ENCODE measurements at regions not wholly inside any gene's neighbourhood (a gene's known extent, or its start where the extent isn't known, plus 50 kb on each side); places are given as distances from the start of the nearest gene placed in this dataset.

DNA sequence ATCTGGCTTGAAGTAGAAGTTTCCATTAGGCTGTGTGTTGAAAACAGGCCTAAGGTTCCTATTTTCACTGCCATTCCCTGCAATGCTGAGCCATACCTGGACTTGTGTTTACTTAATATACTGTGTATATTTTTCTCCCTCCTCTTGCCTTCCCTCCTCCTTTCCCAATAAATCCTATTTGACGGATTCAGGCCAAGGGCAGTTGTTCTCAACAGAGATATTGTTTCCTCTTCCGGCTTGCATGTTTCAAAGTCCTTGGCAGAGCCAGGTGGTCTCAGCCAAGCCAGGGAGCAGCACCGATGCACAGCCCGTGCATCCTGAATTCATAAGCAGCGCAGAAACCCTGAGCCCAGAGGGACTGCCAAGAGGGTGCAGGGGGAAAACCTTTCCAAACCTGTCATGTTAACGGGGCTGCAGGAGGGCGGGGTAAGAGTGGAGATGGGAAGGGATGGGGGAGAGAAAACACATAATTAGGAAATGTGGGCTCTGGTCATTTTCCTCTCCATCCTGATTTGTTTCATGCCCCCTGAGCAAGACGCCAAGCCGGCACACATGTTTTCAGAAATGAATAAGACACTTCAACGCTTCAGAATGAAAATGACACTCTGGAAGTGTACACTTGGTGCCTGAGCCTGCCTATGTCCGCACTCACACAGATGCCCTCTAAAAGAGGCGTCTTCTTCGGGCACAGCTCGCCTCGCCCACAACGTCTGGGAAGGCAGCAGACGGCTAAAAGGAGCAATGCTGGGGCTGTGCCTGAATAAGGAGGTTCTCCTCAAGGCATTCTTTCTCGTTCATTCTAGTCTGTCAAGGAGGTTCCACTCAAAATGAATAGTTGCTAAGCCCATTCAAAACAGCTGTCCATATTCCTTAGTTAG lies 149.3 kb upstream of the UBL3 start:
- DNase-seq, result no peak

DNA sequence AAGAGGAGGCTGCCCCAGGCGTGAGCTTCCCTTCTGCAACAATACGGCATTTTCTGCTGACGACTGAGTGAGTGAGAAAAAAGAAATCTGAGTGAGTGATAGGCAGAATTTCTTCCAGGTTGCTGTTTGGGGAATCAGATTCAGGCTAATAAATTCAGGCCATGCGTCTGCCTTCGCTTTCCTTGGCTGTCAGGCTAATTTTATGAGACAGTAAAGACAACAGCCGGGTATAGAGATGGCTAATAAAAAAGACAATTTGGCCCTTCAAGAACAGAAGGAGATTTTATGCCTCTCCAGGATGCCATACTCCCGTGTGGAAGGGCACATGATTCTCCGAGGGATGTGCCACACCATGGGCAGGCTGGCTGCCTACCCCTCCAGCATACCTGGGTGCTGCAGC lies 145.9 kb upstream of the UBL3 start:
- no peak for DNase-seq

DNA sequence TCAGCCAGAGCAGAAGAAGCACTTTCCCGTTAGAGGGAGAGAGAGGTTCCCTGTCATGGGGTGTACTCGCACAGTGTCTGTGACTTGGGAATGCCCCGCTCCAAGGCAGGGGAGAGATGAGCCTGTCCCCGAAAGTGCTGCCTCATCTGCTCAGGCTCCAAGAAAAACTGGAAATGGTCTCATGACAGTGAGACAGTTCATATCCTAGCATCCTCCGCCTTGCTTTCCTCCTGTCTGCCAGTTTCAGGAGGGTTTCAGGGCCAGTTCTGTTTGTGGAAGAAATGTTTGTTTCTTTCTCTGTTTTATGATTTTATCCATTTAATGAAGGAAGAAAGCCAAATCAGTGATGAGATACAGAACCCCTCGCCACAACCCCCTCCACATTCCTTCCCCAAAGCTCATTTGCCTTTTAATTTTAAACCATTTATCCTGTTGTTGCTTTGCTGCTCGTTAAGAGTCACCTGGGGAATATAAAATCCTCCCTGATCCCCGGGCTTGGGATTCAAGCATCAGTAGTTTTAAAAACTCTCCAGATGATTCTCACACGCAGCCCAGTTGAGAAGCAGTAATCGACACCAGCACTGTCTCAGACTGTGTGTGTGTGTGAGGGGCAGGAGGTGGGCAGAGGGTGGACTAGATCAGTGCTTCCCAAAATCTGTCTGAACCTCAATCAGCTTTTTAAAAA lies 144.6 kb upstream of the UBL3 start:
- DNase-seq, result peak in 1 of 3 donors; percentile 27

DNA sequence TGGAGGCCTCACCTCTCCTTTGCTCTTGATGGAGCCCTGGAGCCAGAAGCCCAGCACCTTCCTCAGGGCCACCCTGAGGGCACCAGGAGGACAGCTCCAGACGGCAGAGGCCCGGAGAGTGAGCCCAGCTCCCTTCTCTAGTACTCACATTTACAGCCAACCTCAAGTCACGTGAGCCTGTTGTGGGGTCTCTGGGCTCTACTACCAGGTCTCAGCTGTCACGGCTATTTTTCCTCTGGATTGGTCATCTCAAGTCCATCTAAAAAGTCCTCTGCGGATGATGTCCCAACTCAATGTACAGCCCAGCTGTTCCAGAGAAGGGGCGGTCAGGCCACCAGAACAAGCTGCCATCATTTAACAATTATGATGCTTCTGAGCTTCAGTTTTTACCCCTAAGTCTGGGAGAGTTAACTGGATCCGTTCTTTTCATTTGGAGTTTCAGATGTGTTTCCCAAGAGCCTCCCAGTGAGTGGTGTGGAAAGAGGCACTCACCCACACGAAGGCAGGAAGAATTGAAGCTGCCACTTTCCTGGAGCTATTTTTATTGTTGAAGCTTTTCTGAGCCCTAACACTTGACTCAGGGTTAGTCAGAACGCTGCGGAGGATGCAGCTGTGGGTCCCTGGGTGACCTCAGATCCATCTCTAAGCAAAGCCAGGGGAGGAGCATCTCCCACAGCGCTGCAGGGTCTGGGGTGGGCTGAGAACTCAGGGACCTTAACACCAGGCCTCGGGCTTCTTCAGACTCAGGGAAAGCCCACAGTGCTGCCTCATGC lies 143.5 kb upstream of the UBL3 start:
- DNase-seq, result no peak

DNA sequence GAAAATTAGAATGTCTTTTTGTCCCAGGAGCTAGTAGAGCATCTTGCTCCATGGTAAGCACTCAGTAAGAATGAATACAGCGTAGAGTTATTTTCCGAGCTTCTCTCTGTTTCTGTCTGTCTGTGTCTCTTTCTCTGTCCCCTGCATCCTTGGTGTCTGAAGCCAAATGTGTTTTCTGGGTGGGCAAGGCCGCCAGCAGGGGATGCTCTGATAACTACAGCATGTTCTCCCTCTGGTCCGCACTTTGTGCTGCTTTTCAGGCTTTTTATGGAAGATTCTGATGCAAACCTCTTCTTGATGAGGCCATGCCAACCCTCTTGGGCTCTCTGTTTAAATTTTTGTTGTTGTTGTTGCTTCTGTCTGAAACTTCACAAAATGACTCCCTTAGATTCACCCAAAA lies 142.8 kb upstream of the UBL3 start:
- no peak for DNase-seq

DNA sequence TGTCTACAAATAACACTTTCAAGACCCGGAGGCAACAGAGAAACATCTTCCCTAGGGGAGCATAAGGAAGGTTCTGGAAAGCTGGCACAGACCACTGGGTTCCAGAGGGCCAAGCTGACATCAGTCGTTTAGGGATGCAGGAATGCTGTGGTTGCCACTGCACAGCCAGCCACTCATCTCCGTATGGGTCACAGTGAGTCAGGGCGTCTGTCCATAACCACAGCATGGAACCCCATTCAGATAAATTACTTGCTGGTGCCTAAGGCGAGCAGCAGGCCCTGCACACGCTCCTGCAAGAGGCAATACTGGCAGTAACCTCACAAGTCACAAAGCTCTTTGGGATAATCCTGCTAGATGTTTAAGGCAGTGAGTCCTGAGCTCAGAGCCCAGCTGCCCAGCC lies 140.9 kb upstream of the UBL3 start:
- peak in 1 of 3 donors; percentile 86 for DNase-seq

DNA sequence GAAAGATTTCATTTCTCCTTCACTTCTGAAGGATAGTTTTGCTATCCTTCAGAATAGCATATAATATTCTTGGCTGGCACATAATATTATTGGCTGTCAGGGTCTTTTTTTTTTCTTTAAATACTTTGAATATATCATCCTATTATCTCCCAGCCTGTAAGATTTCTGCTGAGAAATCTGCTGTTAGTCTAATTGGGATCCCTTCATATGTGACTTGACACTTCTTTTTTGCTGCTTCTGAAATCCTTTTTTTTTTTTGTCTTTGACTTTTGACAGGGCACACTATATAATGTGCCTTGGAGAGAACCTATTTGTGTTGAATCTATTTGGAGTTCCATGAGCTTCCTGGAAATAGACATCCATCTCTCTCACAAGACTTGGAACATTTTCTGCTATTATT lies 136.9 kb upstream of the UBL3 start:
- DNase-seq, result no peak

DNA sequence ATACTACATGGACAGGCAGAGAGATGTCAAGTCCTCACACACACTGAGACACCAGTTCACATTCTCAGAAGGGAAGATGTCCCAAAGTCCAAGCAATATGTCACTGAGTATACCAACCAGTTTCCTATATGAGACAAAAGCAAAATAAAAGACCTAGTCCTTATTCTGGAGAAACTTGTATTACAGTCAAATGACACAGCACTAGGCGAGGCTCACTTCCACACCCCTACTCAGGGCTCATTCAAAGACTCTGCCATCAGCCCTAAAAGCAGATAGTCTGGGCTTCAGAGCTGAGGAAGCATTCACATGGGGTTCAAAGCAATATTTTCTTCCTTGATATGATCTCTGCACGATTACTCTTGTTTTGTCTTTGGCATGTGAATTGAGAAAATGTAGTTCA lies 129.9 kb upstream of the UBL3 start:
- DNase-seq, result no peak

DNA sequence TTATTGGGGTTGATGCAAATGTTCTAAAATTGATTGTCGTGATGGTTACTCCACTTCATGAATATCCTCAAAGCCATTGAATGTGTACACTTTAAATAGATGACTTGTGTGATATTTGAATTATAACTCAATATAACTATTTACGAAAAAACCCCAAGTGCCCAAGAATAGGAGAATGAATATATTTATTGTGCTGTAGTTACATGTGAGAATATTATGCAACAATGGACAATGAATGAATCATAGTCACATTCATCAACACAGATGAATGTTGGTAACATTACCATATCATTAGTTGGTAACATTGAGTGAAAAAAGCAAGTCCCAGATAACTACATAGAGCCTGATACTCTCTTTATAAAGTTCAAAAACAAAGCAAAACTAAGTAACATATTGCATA lies 127.8 kb upstream of the UBL3 start:
- no peak for DNase-seq

DNA sequence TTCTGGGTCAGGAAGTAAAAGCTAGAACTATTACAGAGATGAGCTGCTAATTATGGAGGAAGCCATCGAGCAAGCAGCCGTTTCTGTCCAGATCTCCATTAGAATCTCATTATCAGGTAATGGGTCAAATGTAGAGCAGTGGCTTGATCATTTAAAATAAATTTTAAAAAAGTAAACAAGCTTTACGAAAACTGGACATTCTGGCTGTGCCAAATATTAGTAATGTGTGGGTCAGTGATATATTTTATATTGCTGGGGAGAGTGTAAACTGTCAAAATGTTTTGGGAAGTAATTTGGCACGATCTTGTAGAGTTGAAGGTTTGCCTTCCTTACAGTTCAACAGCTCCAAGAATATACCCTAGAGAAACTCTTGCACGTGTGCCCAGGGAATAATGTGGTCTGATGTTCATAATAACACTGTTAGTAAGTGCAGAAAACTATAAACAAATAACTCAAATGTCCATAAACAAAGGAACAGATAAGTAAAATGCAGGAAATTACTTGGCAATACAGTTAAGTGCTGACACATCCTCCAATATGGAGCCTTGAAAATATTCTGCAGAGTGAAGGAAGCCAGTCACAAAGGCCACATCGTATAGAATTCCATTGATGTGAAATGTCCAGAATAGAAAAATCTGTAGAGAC lies 127.2 kb upstream of the UBL3 start:
- DNase-seq, result no peak

DNA sequence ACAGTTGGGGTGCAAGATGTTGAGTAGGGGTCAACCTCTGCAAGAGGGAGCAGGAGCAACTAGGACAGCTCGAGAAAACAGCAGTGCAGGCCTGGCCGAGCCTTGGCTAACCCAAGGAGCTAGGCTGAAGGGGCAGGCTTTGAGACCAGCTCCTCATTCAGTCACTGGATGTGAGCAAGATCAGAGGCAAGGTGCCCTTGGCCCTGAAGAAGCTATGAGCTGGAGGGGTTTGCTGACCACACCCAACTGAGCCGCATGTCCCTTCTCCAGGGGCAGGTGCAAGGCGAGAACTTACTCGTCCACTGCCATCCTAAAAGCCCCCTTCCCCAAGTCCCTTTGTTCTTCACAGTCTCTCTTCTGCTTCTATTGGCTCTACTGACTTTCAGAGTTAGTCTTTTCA lies 126.1 kb upstream of the UBL3 start:
- no peak for DNase-seq

DNA sequence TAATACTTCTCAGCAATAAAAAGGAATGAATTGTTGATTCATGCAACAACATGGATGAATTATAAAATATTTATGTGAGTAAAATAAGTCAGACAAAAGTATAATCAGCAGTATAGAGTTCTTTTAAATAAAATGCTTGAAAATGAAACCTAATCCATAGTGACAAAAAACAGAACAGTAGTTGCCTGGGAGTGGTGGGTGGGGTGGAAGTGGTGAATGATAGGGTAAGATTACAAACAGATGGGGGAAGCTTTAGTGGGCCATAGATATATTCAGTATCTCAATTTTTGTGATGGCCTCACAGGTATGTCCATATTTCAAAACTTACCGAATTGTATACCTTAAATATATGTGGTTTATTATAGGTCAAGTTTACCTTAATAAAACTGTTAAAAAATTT lies 124.9 kb upstream of the UBL3 start:
- DNase-seq, result no peak

DNA sequence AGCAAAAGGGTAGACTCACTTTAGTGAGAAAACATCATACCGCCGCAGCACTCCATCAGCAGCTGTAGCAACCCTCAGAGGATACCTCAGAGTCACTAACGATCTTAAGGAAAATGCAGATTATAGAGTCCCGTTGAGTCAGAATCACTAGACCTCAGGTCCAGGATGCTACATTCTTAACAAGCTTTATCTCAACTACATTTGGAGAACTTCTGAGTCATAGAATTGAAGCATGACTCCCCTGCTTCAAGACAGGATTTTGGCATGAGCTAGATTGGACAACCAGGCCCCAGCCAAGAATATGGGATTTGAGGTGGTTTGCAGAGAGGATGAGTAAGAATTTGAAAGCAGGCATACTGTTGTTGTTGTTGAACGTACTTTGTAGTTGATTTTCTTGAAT lies 118.9 kb upstream of the UBL3 start:
- DNase-seq, result peak in 1 of 3 donors; percentile 71

DNA sequence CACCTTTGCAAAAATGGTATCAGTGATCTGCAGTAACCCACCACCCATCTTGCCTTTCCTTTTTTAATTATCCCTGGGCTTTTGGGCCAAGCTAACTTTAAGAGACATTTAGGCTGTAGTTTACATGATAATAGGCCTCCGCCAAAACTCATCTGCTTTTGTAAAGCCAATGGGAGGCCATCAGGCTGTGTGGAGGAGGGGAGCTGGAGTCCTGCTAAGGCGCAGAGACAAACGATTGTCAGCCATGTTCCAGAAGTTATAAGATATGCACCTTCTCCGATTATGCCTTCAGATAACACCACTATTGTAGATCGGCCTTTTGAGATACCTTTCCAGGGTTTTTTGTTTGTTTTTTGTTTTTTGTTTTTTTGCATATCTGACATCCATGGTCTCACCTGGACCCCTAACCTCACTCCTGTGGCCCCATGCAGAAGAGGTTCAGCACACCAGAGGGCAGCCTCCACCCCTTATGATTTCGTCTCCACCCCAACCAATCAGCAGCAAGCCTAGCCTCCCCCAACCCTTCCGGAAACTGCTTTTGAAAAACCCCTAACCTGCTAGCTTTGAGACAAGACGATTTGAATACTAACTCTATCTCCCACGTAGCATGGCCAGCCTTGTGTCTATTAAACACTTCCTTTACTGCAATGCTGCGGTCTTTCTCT lies 113.9 kb upstream of the UBL3 start:
- DNase-seq, result no peak

DNA sequence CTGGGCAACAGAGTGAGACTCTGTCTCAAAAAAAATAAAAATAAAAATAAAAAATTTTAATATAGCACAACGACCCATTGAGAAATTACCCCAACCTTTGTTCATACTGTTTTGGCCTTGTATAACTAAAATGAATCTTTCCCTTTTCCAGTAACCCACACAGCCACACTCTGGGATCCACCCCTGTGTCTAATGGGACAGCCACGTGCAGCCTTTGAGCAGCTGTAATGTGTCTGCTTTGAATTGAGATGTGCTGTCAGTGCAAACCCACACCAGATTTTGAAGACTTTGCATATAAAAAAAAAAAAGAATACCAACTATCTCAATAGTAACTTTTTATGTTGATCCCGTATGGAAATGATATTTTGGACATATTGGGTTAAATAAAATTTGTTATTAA lies 112.7 kb upstream of the UBL3 start:
- DNase-seq, result no peak

DNA sequence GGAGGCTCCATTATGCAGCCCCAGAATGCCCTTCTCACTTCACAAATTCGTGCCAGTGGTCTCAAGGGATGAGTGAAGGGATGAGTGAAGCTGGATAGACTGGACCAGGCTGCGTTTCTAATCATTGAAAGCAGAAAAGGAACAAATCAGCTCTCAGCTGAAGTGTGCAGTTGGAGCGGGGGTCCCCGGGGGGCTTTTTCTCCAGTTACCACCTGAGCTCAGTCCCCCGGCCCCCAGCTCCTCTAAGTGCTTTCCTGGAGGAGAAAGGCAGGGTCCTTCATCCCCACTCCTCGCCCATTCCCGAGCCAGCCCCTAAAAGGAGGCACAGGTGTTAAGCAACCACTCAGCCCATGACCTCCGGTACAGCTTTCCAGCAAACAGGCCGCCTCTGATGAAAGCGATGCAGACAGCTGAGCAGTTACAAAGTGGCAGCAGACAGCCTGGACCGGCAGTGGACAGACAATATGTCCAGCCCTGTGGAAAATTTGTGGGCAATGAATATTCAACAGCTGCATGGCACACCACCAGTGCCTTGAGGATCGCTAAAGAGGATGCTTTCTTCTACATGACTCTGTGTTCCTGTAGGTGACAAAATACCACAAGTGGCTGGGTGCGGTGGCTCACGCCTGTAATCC lies 110.7 kb upstream of the UBL3 start:
- peak in 2 of 3 donors; percentile 9 to 27 for DNase-seq

DNA sequence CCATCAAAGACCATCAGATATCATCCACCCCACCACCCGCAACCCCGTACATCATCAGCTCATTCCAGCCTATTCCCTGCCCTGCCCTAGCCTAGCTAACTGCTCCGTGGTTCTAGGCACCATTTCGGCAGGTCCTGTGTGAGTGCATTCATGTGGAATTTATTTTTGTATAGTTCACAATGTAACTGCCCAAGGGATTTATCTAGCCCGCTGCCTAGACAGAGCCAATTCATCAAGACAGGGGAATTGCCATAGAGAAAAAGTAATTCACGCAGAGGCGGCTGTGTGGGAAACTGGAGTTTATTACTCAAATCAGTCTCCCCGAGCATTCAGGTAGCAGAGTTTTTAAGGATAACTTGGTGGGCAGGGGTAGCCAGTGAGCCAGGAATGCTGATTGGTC lies 109.2 kb upstream of the UBL3 start:
- DNase-seq, result no peak

DNA sequence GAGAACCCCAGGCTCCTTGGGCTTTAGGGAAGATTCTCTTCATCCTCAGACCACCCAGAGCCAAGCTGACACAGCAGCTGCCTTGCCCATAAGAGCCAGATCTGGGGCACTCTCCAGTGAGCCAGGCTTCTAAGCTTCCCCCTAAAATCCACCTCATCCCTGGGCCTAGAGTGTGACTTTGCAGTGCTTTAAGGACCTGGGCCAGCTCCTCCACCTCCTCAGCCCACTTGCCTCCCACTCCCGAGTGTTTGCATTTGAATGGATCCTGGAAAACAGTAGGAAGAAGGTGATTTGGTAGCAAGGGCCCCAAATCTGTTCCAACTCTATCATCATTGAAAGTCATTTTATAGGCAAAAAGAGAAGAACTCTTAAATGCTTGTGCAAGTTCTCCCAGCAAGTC lies 108.7 kb upstream of the UBL3 start:
- no peak for DNase-seq

DNA sequence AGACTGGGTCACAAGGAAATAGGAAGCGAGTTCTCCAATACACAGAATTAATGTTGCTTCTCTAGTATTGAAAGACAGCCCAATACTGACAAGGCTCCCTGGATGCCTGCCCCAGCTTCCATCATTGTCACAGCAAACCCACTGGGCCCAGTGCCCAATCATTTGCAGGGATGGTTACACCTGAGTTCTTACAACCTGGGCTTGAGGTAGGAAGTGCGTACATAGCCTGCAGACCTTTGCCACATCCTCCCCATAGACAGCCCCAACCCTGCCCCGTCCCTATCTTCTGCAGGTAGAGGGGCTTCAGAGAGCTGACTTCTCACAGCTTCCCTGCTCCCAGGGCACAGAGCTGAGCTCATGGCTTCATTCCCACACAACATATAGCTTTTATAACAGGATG lies 108.1 kb upstream of the UBL3 start:
- DNase-seq, result no peak

DNA sequence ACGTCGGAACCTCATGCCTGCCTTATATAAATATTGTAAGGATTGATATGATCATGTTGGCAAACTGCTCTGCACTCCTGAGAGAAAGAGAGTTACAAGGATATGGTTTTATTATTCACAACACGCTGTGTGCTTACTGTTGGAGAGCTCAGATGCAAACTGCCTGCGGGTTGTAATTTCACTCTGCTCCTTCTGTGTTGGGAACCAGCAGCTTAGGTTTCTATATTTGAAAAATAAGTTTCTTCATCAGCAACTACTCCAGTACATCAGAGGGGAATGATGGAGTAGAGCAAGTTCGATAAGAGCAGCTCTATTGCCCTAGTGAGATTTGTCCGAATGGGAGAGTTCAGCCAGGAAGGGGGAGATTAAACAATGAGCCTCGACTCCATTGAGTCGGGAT lies 106.9 kb upstream of the UBL3 start:
- DNase-seq, result peak in 2 of 3 donors; percentile 7 to 52

DNA sequence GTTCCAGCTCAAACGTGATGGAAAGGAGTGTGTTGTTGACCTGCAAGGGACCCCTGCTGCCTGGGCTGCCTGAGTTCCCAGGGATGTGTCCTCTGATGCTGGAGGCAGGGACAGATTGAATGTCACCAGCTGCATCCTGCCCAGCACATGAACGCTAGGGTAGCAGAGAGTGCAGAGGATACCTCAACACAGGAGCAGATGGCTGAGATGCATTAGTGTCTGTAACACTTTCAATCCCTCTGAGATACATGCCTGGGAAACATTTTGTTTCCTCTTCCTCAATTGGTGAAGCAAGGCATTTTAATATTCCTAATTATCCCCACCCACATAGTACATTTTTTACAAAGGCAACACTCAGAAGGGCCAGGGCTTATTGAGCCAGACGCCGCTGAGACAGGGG lies 106.4 kb upstream of the UBL3 start:
- DNase-seq, result peak in 2 of 3 donors; percentile 6 to 25

All from muscle of back (tissue), 3 donors.